ENCODE measurements at regions not wholly inside any gene's neighbourhood (a gene's known extent, or its start where the extent isn't known, plus 50 kb on each side); places are given as distances from the start of the nearest gene placed in this dataset.

- TF ChIP-seq POLR2A (IDR thresholded peaks at IDR 0.05) (no peak), CTCF (IDR thresholded peaks at IDR 0.05 in 8 of 11, conservative IDR thresholded peaks at IDR 0.05 in 3 of 11) (no peak), POLR2AphosphoS5 (IDR thresholded peaks at IDR 0.05) (no peak)
Observed at GRCh38 chr11:129620237-129621104, 195.2 kb upstream of the TMEM45B start.

All from spleen (tissue), 7 donors.